Kidney capillary endothelial cell (primary cell): ENCODE measurements at regions not wholly inside any gene's neighbourhood (a gene's known extent, or its start where the extent isn't known, plus 50 kb on each side); places are given as distances from the start of the nearest gene placed in this dataset.

Source experiments
- DNase-seq: peaks from one replicate; pipeline ENCODE4 v3.0.0-alpha.2; 2018; ENCODE audit warnings: low spot score

DNA sequence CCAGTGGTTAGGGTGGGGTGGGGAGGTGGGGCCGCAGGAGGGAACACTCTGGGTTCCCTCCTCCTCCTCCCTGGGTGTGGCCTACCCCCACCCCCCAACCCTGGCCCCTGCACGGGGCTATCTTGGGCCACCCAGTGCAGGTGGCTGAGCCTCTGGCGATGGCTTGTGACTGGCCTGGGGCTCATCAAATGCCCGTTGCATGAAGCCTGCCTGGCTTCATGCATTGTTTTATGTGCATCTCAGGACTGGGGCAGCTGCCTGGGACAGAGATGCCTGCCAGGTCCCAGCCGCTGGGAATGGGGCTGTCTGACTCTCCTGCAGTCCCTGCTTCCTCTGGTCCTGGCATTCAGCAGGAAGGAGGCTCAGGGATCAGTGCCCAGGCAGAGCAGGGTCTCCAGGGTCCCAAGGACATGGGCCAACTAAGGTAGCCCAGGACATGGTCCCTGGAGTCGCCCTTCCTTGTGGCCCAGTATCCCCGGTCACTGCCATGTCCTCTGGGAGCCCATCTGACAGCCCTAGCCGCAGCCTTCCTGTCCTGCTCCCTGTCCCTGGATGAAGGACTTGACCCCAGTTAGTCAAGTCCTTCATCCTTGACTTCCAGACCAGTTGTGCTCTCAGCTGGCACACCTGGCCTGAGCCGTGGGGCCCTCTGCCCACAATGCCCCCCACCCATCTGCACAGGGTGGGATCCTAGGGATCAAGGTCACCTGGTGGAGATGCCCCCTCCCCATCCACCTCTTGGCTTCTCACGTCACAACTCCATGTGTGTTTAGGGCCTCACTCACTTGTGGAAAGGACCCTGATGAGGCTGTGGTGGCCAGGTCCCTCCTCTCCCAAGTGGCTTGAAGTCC is 112.1 kb upstream of the FGF3 start:
- DNase-seq = no peak

DNA sequence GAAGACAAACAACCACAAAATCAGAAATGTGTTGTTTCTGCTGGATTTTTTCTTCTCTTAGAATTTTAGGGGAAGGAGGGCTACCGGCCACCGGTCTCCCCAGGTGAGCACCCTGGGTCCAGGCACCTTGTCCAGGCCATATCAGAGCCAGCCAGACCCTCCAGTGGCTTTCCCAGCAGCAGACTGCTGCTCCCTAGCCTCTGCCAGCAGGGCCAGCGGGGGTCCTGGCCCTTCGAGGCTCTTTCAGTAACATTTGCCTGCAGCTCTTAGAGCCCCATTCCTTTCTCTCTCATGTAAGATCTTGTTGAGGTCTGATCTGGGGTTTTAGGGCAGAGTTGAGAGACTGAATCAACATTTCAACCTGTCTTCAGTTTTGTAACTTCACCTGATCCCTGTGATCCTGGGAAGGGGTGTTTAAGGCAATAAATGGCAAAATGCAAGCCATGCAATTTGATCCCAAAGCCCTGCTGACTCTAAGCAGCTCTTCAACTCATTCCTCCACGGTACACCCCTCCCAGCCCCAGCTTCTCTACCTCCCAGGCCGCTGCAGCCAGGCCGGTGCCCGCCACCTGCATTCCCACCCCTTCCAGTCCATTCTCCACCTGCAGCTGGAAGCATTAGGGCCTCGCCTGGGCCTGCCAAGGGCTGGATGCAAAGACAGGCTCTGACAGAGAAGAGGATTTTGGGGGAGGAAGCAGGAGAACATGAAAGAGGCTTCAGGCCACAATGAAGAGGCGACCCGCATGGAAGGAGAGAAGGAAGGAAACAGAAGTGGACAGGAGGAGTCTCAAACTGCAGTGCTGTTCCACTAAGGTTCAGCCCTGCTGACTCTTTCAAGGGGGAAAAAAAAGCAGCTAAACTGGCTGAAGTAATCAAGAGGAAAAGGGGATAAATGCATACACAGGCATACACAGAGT is 113.0 kb upstream of the FGF3 start:
- DNase-seq = no peak

DNA sequence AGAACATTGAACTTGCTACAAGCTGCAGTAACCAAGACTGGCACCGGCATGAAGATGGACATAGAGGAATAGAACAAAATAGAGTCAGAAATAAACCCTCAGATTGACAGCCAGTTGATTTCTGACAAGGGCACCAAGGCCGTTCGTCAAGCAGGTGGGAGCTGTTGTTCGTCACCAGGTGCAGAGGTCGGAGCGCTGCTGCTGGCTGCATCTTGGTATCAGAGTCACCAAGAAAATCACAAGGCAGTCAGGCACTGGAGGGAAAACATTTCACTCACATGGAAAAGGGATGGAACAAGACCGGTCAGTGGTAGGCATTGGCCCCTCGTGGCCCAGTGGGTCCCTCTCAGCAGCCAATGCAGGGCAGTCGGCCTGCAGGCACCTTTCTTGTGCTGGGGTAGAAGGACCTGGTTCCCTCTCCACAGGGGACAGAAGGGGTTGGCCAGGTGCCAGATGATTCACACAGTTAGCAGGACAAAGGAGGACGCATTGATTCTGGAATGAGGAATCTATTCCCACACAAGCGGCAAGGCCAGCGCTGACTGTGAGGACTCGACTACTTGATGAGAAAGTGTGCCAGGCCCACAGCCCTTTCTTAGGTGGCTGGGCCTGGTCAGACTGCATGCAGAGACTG is 115.8 kb upstream of the FGF3 start:
- no peak for DNase-seq

DNA sequence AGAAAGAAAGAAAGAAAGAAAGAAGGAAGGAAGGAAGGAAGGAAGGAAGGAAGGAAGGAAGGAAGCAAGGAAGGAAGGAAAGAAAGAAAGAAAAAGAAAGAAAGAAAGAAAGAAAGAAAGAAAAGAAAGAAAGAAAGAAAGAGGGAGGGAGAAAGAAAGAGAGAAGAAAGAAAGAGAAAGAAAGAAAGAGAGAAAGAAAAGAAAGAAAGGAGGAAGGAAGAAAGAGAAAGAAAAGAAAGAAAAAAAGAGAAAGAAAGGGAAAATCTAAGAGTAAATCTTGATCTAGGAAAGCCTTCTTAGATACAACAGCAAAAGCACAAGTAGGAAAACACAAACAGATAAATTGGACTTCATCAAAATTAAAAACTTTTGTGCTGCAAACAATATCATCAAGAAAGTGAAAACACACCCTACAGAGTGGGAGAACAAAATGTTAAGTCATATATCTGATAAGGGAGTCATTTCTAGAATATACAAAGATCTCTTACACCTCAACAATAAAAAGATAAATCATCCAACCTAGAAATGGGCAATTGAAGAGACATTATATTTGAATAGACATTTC is 116.8 kb upstream of the FGF3 start:
- DNase-seq = no peak

DNA sequence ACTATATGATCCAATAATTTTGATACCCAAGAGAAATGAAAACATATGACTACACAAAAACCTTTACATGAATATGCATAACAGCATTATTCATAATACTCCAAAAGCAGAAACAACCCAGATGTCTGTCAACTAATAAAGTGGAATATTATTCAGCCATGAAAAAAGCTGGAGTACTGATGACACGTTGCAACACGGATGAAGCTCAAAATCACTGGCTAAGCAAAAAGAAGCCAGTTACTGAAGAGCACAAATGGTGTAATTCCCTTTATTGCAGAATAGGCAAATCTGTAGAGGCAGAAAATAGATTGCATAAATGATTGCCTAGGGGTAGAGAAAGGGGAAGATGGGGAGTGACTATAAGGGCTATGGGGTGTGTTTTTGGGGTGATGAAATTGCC is 117.6 kb upstream of the FGF3 start:
- no peak for DNase-seq

DNA sequence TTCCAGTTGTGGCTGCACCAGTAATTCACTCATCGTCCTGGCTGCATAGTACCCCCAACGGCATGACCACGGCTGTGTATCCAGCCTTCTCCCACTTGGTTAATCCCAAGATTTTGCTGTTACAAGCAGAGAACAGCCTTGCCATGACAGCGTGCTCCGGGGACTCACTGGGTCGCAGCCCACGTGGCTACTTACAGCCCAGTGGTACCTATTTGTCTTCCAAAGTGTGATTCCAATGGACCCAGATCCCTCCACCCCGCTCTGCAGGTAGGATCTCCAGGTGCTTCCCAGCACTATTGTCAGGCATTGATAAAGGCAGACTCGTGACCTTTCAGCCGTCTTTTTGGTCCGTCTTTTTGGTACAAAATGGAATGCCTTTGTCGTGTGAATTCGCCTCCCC is 119.0 kb upstream of the FGF3 start:
- DNase-seq = no peak

DNA sequence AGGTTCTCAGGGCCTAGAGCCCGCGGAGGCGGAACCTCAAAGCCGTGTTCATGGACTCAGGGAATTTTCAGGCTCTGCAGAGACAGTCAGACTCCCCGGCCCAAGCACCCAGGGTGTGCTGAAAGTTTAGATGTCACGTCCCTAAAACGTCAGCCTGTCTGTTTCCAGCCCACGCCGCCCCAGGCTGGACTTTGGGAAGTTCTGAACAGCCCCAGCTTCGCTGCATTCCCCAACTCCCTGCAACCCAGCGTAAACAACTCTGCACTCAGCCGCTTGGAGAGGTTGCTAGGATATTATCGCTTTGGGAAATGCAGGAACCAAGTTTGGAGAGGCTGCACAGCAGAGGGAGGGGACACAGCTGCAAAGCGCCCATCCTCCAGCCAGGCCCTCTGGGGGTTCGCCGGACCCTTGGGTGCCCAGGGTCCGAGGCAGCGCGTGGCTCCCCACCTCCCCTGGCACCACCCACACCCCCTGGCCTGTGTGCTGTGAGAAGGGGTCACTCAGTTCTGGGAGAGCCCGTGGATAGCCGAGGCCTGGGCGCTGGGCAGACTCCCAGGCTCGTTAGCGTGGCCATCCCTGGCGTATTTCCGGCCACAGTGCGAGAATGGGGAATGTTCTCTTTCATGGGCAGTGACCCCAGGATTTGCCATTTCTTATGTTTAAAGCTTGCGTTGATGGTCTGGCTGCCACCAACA is 120.5 kb upstream of the FGF3 start:
- no peak for DNase-seq

DNA sequence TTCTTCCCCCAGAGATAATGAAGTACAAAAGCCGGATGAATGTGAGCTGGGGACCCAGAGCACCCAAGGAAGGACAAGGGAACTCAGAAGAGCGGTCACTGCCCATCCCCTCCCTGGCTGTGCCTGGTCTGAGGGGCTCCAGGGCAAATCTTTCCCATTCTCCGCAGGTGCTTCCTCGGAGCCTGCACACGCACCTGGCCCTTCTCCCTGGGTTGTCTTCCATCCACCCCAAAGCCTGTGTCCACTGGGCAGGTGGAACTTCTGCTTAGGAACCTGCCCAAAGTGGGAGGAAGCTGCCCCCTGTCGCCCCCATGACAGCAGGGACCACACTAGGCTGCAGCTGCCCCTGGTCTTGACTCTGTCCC is 121.0 kb upstream of the FGF3 start:
- DNase-seq = no peak

DNA sequence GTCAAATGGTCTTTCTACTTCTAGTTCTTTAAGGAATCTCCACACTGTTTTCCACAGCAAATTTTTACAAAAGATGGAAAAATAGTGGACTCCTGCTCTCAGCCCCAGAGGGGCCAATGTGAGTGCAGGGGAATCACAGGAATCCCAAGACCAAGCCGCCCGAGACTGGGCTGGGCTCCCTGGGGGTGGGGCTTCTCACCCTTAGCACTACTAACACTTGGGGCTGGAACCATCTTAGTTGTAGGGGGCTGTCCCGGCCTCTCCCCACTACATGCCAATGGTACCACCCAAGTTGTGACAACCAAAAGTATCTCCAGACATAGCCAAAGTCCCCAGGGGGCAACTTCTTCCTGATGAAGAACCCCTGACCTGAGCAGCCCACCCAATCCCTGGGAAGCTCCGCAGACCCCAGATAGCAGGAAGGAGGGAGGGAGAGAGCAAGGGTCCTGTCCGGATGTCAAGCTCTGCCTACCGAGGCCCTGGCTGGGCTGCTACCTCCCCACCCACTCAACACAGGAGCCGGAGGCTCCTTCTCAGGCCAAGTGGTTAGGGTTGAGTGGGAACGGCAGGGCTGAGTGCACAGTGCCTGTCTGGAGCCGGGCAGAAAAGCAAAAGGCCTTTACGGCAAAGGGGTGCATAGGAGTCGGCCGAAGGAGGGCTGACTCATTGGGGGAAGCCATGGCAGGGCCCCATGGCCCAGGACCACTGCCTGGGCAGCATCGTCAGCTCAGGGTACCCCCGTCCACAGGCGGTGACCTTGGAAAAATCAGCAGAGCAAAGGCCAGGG is 122.5 kb upstream of the FGF3 start:
- DNase-seq = no peak

DNA sequence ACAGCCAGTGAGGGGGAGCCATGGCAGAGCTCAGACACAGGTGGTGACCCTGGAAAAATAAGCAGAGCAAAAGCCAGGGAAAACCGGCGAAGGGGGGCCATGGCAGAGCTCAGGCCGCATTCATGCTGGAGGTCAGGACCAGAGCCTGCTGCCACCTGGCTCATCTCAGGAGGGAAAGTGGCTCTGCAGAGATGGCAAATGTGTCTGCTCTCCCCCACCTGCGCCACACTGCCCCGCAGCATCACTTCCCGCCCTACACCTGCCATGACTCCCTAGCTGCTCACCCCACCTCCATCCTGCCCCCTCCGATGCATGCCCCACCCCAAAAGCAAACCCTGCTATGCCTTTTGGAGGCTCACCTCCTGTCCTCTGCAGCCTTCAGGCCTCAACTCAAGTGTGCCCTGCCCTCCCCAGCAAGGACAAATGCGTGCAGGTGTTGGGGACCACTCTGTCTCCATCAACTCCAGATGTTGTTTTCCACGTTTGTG is 123.2 kb upstream of the FGF3 start:
- no peak for DNase-seq

DNA sequence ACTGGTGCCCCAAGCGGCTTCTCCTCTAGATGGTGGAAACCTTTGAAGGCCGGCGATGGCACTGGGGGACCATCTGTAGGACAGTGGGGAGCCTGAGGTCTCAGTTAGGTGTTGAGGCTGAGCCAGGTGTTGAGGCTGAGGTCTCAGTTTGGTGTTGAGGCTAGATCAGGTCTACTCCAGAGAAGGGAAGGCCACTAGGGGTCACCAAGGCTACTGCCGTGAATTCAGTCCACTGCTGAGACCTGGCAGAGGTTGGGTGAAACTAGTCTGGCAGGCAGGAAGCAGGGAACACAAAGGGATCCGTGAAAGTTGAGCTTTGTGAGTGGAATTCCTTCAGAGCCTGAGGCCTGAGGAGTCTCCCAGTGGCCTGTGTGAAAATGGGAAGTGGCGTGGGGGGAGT is 123.8 kb upstream of the FGF3 start:
- no peak for DNase-seq

DNA sequence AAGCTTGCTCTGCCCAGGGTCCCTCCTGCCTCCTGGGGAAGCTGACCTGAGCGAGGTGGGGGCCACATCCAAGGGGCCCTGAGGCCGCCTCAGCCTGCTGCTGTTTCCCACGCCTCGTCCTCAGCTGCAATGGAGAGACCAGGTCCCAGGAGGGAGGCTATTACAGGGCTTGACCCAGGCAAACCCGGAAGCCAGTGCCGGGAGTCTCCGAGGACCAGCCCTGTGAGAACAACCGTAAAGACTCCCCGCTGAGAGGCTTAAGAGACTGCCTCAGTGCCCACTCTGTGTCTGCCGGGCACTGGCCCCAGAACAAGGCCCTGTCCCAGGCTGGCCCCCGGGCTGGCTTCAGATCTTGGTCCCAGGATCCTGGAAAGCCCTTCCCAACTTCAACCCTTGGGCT is 124.3 kb upstream of the FGF3 start:
- no peak for DNase-seq

DNA sequence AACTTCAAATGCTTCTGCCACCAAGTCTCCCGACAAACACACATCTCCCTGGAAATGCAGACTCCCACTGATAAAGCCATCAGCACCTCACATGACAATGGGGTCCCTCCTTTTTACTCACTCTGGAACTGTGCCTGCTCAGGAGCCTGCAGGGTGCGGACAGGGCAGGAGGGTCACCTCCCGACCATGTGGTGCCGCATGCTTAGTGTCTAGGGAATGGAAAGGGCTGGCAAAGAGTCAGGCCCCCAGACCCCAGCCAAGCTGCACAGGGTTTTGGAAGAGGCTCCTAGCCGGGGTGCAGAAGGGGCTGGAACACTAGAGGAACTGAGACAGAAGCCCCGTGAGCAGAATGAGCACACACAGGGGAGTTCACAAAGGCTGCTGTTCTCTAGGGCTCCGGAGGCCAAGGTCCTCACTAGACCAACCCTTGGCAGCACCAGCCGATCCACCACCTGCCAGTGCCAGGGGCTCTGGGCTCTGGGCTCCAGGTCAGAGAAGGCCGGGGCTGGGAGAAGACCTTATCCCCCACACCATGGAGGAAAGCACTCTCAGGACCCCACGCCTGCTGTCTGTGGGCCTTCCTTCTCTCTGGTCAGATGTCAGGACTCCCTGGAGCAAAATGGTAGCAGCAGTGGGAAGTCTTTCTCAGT is 125.1 kb upstream of the FGF3 start:
- no peak for DNase-seq

DNA sequence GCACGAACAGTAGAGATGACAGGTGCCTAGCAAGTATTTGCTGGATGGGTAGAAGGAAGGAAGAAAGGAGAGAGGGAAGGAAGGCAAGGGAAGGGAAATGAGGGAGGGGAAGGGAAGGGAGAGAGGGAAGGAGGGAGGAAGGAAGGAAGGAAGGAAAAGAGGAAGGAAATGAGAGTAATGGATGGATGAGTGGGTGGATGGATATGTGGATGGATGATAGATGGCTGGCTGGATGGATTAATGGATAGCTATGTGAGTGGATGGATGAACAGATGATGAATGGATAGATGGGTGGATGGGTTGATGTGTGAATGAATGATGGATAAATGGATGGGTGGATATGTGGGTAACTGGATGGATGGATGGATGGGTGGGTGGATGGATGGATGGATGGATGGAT is 125.9 kb upstream of the FGF3 start:
- no peak for DNase-seq

DNA sequence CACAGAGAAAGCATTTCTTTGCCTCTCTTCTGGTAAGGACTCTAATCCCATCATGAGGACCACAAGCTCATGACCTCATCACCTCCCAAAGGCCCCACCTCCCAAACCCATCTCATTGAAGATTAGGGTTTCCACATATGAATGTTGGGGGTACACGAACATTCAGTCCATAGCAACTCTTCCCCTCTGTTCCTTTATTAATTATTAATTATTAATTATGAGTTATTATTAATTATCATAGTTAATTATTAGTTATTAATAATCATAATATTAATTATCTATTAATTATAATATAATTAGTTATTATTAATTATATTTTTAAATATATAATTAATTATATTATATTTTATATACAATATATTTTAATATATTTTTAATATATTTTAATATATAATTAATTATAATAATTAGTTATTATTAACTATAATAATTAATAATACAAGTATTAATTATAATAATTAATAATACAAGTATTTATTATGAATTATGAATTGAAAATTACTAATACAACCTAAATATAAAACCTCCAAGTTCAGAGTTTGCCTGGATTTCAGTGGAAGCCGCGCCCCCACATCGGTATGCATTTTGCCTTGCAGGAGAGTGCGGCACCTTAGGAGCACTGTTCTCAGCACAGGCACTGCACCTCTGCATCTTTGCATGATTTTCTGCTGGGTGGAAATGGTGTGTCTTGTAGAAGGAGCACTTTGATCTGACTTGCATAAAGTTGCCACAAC is 128.0 kb upstream of the FGF3 start:
- no peak for DNase-seq

DNA sequence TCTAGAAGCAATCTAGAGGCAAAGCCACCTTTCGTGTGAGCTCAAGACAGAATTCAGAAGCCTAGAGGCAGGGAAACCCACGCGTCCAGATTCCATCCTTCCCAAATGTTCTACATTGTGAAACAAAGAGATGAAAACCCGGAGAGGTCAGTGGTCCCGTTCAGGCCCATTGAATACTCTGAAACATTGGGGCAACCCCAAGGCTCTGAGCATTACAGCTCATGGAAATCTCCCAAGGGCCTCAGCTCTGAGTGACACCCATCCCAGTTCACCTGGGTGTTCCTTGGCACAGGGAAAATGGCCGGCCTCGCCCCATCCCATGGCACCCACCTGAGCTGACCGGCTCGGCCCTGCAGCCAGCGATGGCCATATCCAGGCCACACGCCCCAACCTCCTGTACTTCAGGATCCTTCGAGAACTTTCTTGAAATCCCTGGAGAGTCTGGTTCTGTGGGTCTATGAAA is 128.6 kb upstream of the FGF3 start:
- DNase-seq = no peak

DNA sequence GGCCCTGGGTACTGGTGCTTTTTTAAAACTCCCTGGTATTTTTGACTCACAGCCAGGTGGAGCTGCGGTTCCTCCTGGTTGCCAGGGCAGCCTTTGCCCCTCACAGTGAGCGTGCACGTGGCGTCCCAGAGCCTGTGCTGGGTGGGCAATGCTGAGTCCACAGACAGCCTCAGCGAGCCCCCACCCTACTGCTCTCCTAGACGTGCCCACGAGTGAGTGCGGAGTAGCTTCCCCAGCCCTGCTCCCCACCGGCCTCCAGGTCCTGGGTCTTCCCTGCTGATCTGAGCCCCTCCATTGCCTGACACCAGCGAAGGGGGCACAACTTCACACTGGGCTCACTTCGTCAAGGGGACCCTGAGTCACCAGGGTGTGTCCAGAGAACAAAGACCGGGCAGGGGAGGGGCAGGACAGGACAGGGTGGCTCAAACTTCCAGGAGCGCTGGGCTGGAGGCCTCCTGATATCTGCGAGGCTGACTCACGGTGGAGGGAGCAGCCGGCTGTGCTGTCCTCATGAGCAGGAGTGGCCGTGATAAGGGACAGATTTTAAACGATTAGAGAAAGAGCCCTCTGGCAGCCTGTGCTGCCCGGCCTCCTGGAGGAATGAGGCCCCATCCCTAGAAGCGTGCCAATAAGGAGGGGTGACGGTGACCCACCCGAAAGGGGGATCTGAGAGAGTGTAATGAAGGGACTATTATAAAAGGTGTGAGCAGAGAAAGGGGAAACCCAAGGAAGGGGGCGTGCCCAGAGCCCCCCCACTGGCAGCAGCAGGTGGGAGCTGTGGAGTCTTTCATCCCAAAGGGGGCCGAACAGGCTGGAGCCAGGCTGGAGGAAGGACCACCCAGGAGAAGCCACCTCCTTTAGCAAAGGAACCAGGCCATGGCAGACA is 129.3 kb upstream of the FGF3 start:
- DNase-seq = peak; percentile 61

DNA sequence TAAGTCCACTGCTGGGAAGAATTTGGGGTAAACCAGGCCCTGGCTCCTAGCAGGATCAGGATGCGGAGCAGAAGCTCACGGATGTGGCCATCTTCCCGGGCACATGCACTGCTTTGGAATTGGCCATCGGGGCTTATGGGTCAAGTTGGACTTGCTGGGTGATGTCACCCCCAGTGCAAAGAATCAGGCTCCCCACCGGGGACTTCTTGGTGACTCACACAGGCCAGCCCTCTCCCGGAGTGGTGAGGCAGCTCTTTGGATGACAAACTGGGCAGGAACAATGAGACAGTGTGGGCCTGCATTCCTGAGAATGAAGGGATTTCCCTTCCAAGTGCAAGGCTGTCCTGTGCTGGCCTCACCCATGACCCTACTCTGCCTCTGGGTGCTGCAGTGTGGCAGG is 128.8 kb upstream of the ANO1 start:
- DNase-seq = peak; percentile 96

DNA sequence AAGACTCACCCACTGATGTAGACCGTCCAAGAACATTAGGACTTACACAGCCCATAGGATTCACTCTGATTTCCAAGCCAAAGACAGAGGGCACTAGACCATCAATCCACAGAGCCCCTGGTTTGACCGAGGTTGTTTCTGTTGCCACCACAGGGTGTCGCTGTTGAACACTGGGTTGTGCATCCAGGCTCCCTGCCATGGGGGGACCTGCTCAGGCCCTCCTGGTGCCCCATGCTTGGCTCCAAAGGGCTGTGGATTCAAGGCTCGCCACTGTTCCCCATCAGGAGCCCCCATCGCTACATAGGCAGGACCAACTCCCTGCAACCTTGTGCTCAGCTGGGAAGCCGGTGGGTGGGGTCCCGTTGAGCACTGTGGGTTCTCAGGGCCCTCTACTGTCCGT is 128.0 kb upstream of the ANO1 start:
- no peak for DNase-seq
